ENCODE measurements at regions not wholly inside any gene's neighbourhood (a gene's known extent, or its start where the extent isn't known, plus 50 kb on each side); places are given as distances from the start of the nearest gene placed in this dataset.
A peak's percentile ranks its signal among the peaks of the same experiment; 100 is the strongest.

GRCh38 chr10:89904755-89905154 lies 203.4 kb downstream of the KIF20B start:
- Mint-ChIP-seq H3K4me1 (no peaks in the 10 kb centered on the region), H3K27me3 (peaks cover 11% of the 10 kb centered on the region), H3K36me3 (ENCODE audit: low read depth) (no peaks in the 10 kb centered on the region), H3K27ac (no peak overlapping the region), H3K9me3 (no peaks in the 10 kb centered on the region), H3K4me3 (no peak overlapping the region)
- ATAC-seq (replicated peaks) = peak; percentile 78

- H3K27me3 Mint-ChIP-seq = peaks cover 9% of the 10 kb centered on the region
- H3K4me3 Mint-ChIP-seq = no peak overlapping the region
- H3K27ac Mint-ChIP-seq = no peak overlapping the region
- no peaks in the 10 kb centered on the region for H3K36me3 Mint-ChIP-seq (ENCODE audit: low read depth)
- ATAC-seq (replicated peaks) = no peak
- H3K9me3 Mint-ChIP-seq = no peaks in the 10 kb centered on the region
- no peaks in the 10 kb centered on the region for H3K4me1 Mint-ChIP-seq
These were observed 208.4 kb downstream of the KIF20B start for GRCh38 chr10:89909752-89910151.

GRCh38 chr10:89915021-89915420 lies 213.6 kb downstream of the KIF20B start:
- Mint-ChIP-seq H3K4me1 (no peaks in the 10 kb centered on the region), H3K9me3 (no peaks in the 10 kb centered on the region), H3K4me3 (no peak overlapping the region), H3K27me3 (peaks cover 12% of the 10 kb centered on the region), H3K36me3 (ENCODE audit: low read depth) (no peaks in the 10 kb centered on the region), H3K27ac (no peak overlapping the region)
- ATAC-seq (replicated peaks) = no peak

GRCh38 chr10:89915968-89916367 lies 214.6 kb downstream of the KIF20B start:
- Mint-ChIP-seq H3K36me3 (ENCODE audit: low read depth) (no peaks in the 10 kb centered on the region), H3K4me1 (no peaks in the 10 kb centered on the region), H3K4me3 (no peak overlapping the region), H3K9me3 (no peaks in the 10 kb centered on the region), H3K27me3 (peaks cover 15% of the 10 kb centered on the region), H3K27ac (no peak overlapping the region)
- no peak for ATAC-seq (replicated peaks)

- Mint-ChIP-seq H3K9me3 (no peaks in the 10 kb centered on the region), H3K27me3 (peaks cover 15% of the 10 kb centered on the region), H3K27ac (no peak overlapping the region), H3K4me3 (no peak overlapping the region), H3K36me3 (ENCODE audit: low read depth) (no peaks in the 10 kb centered on the region), H3K4me1 (no peaks in the 10 kb centered on the region)
- ATAC-seq (replicated peaks) = no peak
These were observed 215.3 kb downstream of the KIF20B start for GRCh38 chr10:89916468-89917215.

GRCh38 chr10:89921403-89921802 lies 220.0 kb downstream of the KIF20B start:
- no peak overlapping the region for H3K27ac Mint-ChIP-seq
- peaks cover 19% of the 10 kb centered on the region for H3K27me3 Mint-ChIP-seq
- H3K4me1 Mint-ChIP-seq = no peaks in the 10 kb centered on the region
- ATAC-seq (replicated peaks) = no peak
- H3K4me3 Mint-ChIP-seq = no peak overlapping the region
- H3K36me3 Mint-ChIP-seq (ENCODE audit: low read depth) = no peaks in the 10 kb centered on the region
- H3K9me3 Mint-ChIP-seq = no peaks in the 10 kb centered on the region

- Mint-ChIP-seq H3K27me3 (peaks cover 15% of the 10 kb centered on the region), H3K27ac (no peak overlapping the region), H3K4me1 (no peaks in the 10 kb centered on the region), H3K36me3 (ENCODE audit: low read depth) (no peaks in the 10 kb centered on the region), H3K9me3 (no peaks in the 10 kb centered on the region), H3K4me3 (no peak overlapping the region)
- ATAC-seq (replicated peaks) = no peak
These were observed 222.3 kb downstream of the KIF20B start for GRCh38 chr10:89923661-89924060.

GRCh38 chr10:89924261-89924660 lies 222.9 kb downstream of the KIF20B start:
- Mint-ChIP-seq H3K27me3 (peaks cover 17% of the 10 kb centered on the region), H3K9me3 (no peaks in the 10 kb centered on the region)

GRCh38 chr10:89926736-89927135 lies 225.3 kb downstream of the KIF20B start:
- Mint-ChIP-seq H3K27me3 (peaks cover 14% of the 10 kb centered on the region), H3K4me3 (no peak overlapping the region), H3K9me3 (no peaks in the 10 kb centered on the region), H3K36me3 (ENCODE audit: low read depth) (no peaks in the 10 kb centered on the region), H3K27ac (no peak overlapping the region), H3K4me1 (no peaks in the 10 kb centered on the region)
- no peak for ATAC-seq (replicated peaks)

More at GRCh38 chr10:89924261-89924660, 222.9 kb downstream of the KIF20B start:
- Mint-ChIP-seq H3K4me3 (no peak overlapping the region), H3K4me1 (no peaks in the 10 kb centered on the region), H3K27ac (no peak overlapping the region), H3K36me3 (ENCODE audit: low read depth) (no peaks in the 10 kb centered on the region)
- ATAC-seq (replicated peaks) = no peak

- Mint-ChIP-seq H3K27ac (no peak overlapping the region), H3K4me3 (no peak overlapping the region), H3K9me3 (no peaks in the 10 kb centered on the region), H3K4me1 (no peaks in the 10 kb centered on the region), H3K36me3 (ENCODE audit: low read depth) (no peaks in the 10 kb centered on the region), H3K27me3 (peaks cover 10% of the 10 kb centered on the region)
- ATAC-seq (replicated peaks) = no peak
These were observed 228.1 kb downstream of the KIF20B start for GRCh38 chr10:89929282-89930026.

- Mint-ChIP-seq H3K27ac (no peak overlapping the region), H3K36me3 (ENCODE audit: low read depth) (no peaks in the 10 kb centered on the region), H3K4me3 (no peak overlapping the region), H3K4me1 (no peaks in the 10 kb centered on the region), H3K27me3 (peaks cover 17% of the 10 kb centered on the region), H3K9me3 (no peaks in the 10 kb centered on the region)
- ATAC-seq (replicated peaks) = no peak
These were observed 236.1 kb downstream of the KIF20B start for GRCh38 chr10:89937494-89937893.

- H3K4me1 Mint-ChIP-seq = no peaks in the 10 kb centered on the region
- ATAC-seq (replicated peaks) = no peak
- H3K27ac Mint-ChIP-seq = no peak overlapping the region
- peaks cover 23% of the 10 kb centered on the region for H3K27me3 Mint-ChIP-seq
- H3K9me3 Mint-ChIP-seq = no peaks in the 10 kb centered on the region
- no peak overlapping the region for H3K4me3 Mint-ChIP-seq
- no peaks in the 10 kb centered on the region for H3K36me3 Mint-ChIP-seq (ENCODE audit: low read depth)
These were observed 238.7 kb downstream of the KIF20B start for GRCh38 chr10:89940076-89940475.

GRCh38 chr10:89942217-89942616 lies 240.8 kb downstream of the KIF20B start:
- Mint-ChIP-seq H3K4me1 (no peaks in the 10 kb centered on the region), H3K9me3 (no peaks in the 10 kb centered on the region), H3K4me3 (no peak overlapping the region), H3K27ac (no peak overlapping the region), H3K36me3 (ENCODE audit: low read depth) (no peaks in the 10 kb centered on the region), H3K27me3 (peaks cover 15% of the 10 kb centered on the region)
- ATAC-seq (replicated peaks) = no peak

- peaks cover 11% of the 10 kb centered on the region for H3K27me3 Mint-ChIP-seq
- no peaks in the 10 kb centered on the region for H3K4me1 Mint-ChIP-seq
- ATAC-seq (replicated peaks) = no peak
These were observed 242.7 kb downstream of the KIF20B start for GRCh38 chr10:89944138-89944537.

GRCh38 chr10:89946106-89946505 lies 244.7 kb downstream of the KIF20B start:
- ATAC-seq (replicated peaks) = no peak
- Mint-ChIP-seq H3K27ac (no peak overlapping the region), H3K36me3 (ENCODE audit: low read depth) (no peaks in the 10 kb centered on the region), H3K4me3 (peak overlapping the region; percentile 8), H3K9me3 (peaks cover 4% of the 10 kb centered on the region), H3K4me1 (no peaks in the 10 kb centered on the region), H3K27me3 (peaks cover 8% of the 10 kb centered on the region)

More at GRCh38 chr10:89944138-89944537, 242.7 kb downstream of the KIF20B start:
- Mint-ChIP-seq H3K27ac (no peak overlapping the region), H3K9me3 (peaks cover 4% of the 10 kb centered on the region), H3K36me3 (ENCODE audit: low read depth) (no peaks in the 10 kb centered on the region), H3K4me3 (no peak overlapping the region)

Data from activated T-helper 17 cell treated with anti-CD3 and anti-CD28 coated beads, Interleukin-2, amount 50 U/mL, for 72 hours (primary cell).